GM21367 (cell line): ENCODE measurements at regions not wholly inside any gene's neighbourhood (a gene's known extent, or its start where the extent isn't known, plus 50 kb on each side); places are given as distances from the start of the nearest gene placed in this dataset.

Experiments used
- ATAC-seq: cut with Tn5 transposase; IDR thresholded peaks from one replicate; pipeline ENCODE4 v1.9.1; 2021; ENCODE audit not compliant: unreplicated experiment

- no peak for ATAC-seq
Observed at GRCh38 chrX:40323977-40324376, 226.2 kb upstream of the BCOR start.

- no peak for ATAC-seq
Observed at GRCh38 chrX:40320819-40321218, 223.1 kb upstream of the BCOR start.

GRCh38 chrX:40318801-40319200 is 221.0 kb upstream of the BCOR start:
- no peak for ATAC-seq

GRCh38 chrX:40318076-40318475 is 220.3 kb upstream of the BCOR start:
- no peak for ATAC-seq

- no peak for ATAC-seq
Observed at GRCh38 chrX:40316502-40316901, 218.7 kb upstream of the BCOR start.

GRCh38 chrX:40314070-40314469 is 216.3 kb upstream of the BCOR start:
- ATAC-seq = no peak

GRCh38 chrX:40313269-40313668 is 215.5 kb upstream of the BCOR start:
- no peak for ATAC-seq

GRCh38 chrX:40310447-40310846 is 212.7 kb upstream of the BCOR start:
- ATAC-seq = no peak

- ATAC-seq = no peak
Observed at GRCh38 chrX:40310016-40310415, 212.3 kb upstream of the BCOR start.

GRCh38 chrX:40307871-40308270 is 210.1 kb upstream of the BCOR start:
- no peak for ATAC-seq

- ATAC-seq = no peak
Observed at GRCh38 chrX:40304115-40304514, 206.4 kb upstream of the BCOR start.

- no peak for ATAC-seq
Observed at GRCh38 chrX:40303256-40304077, 205.7 kb upstream of the BCOR start.

GRCh38 chrX:40300286-40300890 is 202.6 kb upstream of the BCOR start:
- no peak for ATAC-seq

GRCh38 chrX:40299641-40300046 is 201.9 kb upstream of the BCOR start:
- no peak for ATAC-seq

GRCh38 chrX:40298572-40299479 is 201.1 kb upstream of the BCOR start:
- no peak for ATAC-seq

GRCh38 chrX:40298069-40298468 is 200.3 kb upstream of the BCOR start:
- no peak for ATAC-seq

GRCh38 chrX:40291553-40291952 is 193.8 kb upstream of the BCOR start:
- ATAC-seq = no peak

- no peak for ATAC-seq
Observed at GRCh38 chrX:40290517-40290916, 192.8 kb upstream of the BCOR start.

- ATAC-seq = no peak
Observed at GRCh38 chrX:40285876-40286275, 188.1 kb upstream of the BCOR start.

- ATAC-seq = no peak
Observed at GRCh38 chrX:40284852-40285251, 187.1 kb upstream of the BCOR start.

- ATAC-seq = no peak
Observed at GRCh38 chrX:40283981-40284380, 186.2 kb upstream of the BCOR start.
